Keratinocyte (primary cell): ENCODE measurements at regions not wholly inside any gene's neighbourhood (a gene's known extent, or its start where the extent isn't known, plus 50 kb on each side); places are given as distances from the start of the nearest gene placed in this dataset.

ENCODE experiments used
- DNase-seq: peaks from one replicate; pipeline ENCODE4 v3.0.0-alpha.2; 2011; ENCODE audit warnings: low read depth, missing footprints, low spot score
- FAIRE-seq: peaks from 2 replicates; lab custom pipeline; 2011; peaks lifted over from hg19 to GRCh38; lab: Jason Lieb, UNC
- H2AFZ ChIP-seq: 2 replicates; pipeline ENCODE4 v1.6.0; 2012; ENCODE audit warnings: low read length, control low read depth, inconsistent platforms; ENCODE audit not compliant: control insufficient read depth
- H3K27ac ChIP-seq: 2 replicates; pipeline ENCODE4 v1.5.1; 2011; ENCODE audit warnings: low read length; ENCODE audit not compliant: control insufficient read depth, insufficient read depth
- H3K27me3 ChIP-seq: 3 replicates; pipeline ENCODE4 v1.6.0; 2011; ENCODE audit warnings: low read length; ENCODE audit not compliant: control insufficient read depth, insufficient read depth; ENCODE audit errors: extremely low read depth
- H3K36me3 ChIP-seq, 2 experiments: 2 replicates in 1 of 2; 3 replicates in 1 of 2; pipeline ENCODE4 v1.5.1; 2011; ENCODE audit warnings: low read length in 2 of 2, mild to moderate bottlenecking in 1 of 2; ENCODE audit not compliant: control insufficient read depth in 2 of 2, insufficient read depth in 2 of 2; ENCODE audit errors: extremely low read depth in 1 of 2
- H3K4me1 ChIP-seq: 3 replicates; pipeline ENCODE4 v1.5.1; 2011; ENCODE audit warnings: low read length; ENCODE audit not compliant: control insufficient read depth, insufficient read depth; ENCODE audit errors: extremely low read depth
- H3K4me2 ChIP-seq: 3 replicates; pipeline ENCODE4 v1.6.0; 2011; ENCODE audit warnings: low read depth, low read length; ENCODE audit not compliant: control insufficient read depth, insufficient read depth; ENCODE audit errors: extremely low read depth
- H3K4me3 ChIP-seq, 3 experiments: fragments of 200-600 bp in 1 of 3; sonication (generic) in 1 of 3; 2 replicates in 2 of 3; 3 replicates in 1 of 3; pipeline ENCODE4 v1.5.1; 2011 to 2016; ENCODE audit warnings: low read length in 3 of 3, mild to moderate bottlenecking in 3 of 3, control low read depth in 2 of 3, inconsistent platforms in 1 of 3, low read depth in 1 of 3, mixed read lengths in 1 of 3, mixed run types in 1 of 3, moderate library complexity in 1 of 3; ENCODE audit not compliant: control insufficient read depth in 2 of 3, insufficient read depth in 2 of 3; ENCODE audit errors: extremely low read depth in 1 of 3
- H3K79me2 ChIP-seq: 2 replicates; pipeline ENCODE4 v1.6.0; 2012; ENCODE audit warnings: low read length; ENCODE audit not compliant: control insufficient read depth, insufficient read depth
- H3K9ac ChIP-seq: 3 replicates; pipeline ENCODE4 v1.6.0; 2011; ENCODE audit warnings: low read length; ENCODE audit not compliant: control insufficient read depth, insufficient read depth; ENCODE audit errors: extremely low read depth
- H3K9me1 ChIP-seq: 3 replicates; pipeline ENCODE4 v1.6.0; 2011; ENCODE audit warnings: low read length; ENCODE audit not compliant: control insufficient read depth, insufficient read depth; ENCODE audit errors: extremely low read depth
- H3K9me3 ChIP-seq: 2 replicates; pipeline ENCODE4 v1.5.1; 2012; ENCODE audit warnings: low read depth, low read length; ENCODE audit not compliant: control insufficient read depth
- H4K20me1 ChIP-seq: 3 replicates; pipeline ENCODE4 v1.6.0; 2011; ENCODE audit warnings: low read length; ENCODE audit not compliant: control insufficient read depth, insufficient read depth; ENCODE audit errors: extremely low read depth
- EZH2 ChIP-seq: IDR thresholded peaks from one replicate; pipeline ENCODE4 v1.6.1; 2012; ENCODE audit warnings: inconsistent platforms, mild to moderate bottlenecking, low read length, moderate library complexity
- dilution Hi-C: fragments of 300-500 bp; cut with MboI; formaldehyde crosslinking; loops from one replicate; pipeline ENCODE4 v1.7.0; 2020; ENCODE audit warnings: low sequenced_read_pairs; ENCODE audit not compliant: extremely low pct_ligation_motif_present
- TF ChIP-seq, protein P1 (sequence below), 3 experiments: IDR thresholded peaks in 1 of 3; conservative IDR thresholded peaks in 1 of 3; optimal IDR thresholded peaks in 1 of 3; 2 replicates in 2 of 3; 3 replicates in 1 of 3; pipeline versions ENCODE3 to v1.5.1; 2011; ENCODE audit warnings: low read length in 3 of 3, mild to moderate bottlenecking in 3 of 3, moderate library complexity in 2 of 3, control low read depth in 1 of 3, inconsistent platforms in 1 of 3; ENCODE audit not compliant: insufficient read depth in 2 of 3; ENCODE audit errors: extremely low read depth in 1 of 3

DNA sequence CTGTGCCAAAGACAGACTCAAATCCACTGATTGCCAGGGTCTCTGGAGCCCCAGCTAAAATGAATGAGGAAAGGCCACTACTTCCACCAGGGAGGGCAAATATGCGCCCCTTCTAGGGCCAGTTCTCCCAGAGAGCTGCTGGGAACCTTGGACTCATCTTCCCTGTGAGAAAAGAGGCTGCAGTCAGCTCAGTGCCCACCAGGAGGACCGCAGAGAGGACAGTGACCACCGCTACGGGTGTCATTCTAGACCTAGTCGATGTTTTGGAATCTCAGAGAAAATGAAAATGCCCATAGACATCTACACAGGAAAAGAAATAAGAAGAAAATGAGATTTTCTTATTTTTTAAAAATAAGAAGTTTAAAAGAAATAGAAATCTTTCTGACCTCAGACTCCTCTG is 235.1 kb downstream of the UQCRFS1 start:
- peaks cover 16% of the 10 kb centered on the region for H3K9me3 ChIP-seq
- H3K4me2 ChIP-seq = no peak overlapping the region
- H4K20me1 ChIP-seq = no peaks in the 10 kb centered on the region
- no peaks in the 10 kb centered on the region for H3K79me2 ChIP-seq
- DNase-seq (no peak), FAIRE-seq (no peak)
- no peak overlapping the region for H3K9ac ChIP-seq
- H3K27me3 ChIP-seq = no peaks in the 10 kb centered on the region
- H3K4me3 ChIP-seq = no peak overlapping the region
- dilution Hi-C loops = no loop called here
- no peaks in the 10 kb centered on the region for H3K9me1 ChIP-seq
- no peaks in the 10 kb centered on the region for H3K4me1 ChIP-seq
- H2AFZ ChIP-seq = no peak overlapping the region
- TF ChIP-seq, protein P1, sequence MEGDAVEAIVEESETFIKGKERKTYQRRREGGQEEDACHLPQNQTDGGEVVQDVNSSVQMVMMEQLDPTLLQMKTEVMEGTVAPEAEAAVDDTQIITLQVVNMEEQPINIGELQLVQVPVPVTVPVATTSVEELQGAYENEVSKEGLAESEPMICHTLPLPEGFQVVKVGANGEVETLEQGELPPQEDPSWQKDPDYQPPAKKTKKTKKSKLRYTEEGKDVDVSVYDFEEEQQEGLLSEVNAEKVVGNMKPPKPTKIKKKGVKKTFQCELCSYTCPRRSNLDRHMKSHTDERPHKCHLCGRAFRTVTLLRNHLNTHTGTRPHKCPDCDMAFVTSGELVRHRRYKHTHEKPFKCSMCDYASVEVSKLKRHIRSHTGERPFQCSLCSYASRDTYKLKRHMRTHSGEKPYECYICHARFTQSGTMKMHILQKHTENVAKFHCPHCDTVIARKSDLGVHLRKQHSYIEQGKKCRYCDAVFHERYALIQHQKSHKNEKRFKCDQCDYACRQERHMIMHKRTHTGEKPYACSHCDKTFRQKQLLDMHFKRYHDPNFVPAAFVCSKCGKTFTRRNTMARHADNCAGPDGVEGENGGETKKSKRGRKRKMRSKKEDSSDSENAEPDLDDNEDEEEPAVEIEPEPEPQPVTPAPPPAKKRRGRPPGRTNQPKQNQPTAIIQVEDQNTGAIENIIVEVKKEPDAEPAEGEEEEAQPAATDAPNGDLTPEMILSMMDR (optimal IDR thresholded peaks at IDR 0.05 in 1 of 3, IDR thresholded peaks at IDR 0.05 in 1 of 3, conservative IDR thresholded peaks at IDR 0.05 in 1 of 3; ENCODE audit: extremely low read depth in 1 of 3, insufficient read depth in 2 of 3, low read length in 3 of 3) = no peak
- no peak for TF ChIP-seq EZH2
- no peaks in the 10 kb centered on the region for H3K36me3 ChIP-seq
- no peak overlapping the region for H3K27ac ChIP-seq

DNA sequence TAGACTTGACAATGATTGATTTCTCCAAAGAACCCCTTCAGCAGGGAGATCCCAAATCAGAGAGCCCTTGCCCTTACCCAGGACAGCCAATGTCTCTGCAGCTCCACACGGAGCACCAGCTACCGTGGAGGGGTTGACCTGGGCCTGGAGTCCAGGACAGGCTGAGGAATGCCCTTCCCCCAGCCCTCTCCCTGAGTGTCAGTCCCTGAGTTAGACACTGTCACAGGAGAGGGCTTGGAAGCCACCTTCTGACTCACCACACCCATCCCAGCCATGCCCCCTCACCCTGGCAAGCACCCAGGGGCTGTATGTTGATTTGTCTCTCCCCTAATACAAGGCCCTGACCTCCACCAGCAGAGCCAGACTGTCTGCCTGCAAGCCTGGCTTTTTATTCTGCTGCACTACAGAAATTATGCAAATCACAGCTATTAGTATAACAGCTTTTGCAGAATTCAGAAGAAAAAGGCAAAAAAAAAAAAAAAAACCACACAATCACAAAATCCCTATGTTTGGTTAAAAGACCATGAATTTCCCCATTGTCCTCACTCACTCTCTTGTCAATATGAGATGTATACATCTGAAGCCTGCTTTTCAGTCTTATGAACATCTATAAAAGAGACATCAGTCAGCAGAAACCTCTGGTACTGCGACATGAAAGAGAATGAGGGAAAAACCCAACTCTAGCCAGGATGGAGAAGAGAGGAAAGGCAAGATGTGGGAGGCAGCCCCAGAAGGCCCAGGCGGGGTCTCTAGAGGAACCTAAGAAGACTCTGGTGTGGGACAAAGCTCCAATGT is 240.7 kb downstream of the UQCRFS1 start:
- FAIRE-seq (no peak), DNase-seq (no peak)
- Histone ChIP-seq H3K4me2 (no peak overlapping the region), H2AFZ (no peak overlapping the region), H3K9me3 (peaks cover 13% of the 10 kb centered on the region), H3K27ac (no peak overlapping the region), H3K9me1 (no peaks in the 10 kb centered on the region), H3K9ac (no peak overlapping the region), H3K79me2 (no peaks in the 10 kb centered on the region), H3K36me3 (no peaks in the 10 kb centered on the region), H3K4me1 (no peaks in the 10 kb centered on the region), H3K4me3 (no peak overlapping the region), H3K27me3 (no peaks in the 10 kb centered on the region), H4K20me1 (no peaks in the 10 kb centered on the region)
- dilution Hi-C loops = no loop called here
- TF ChIP-seq, protein P1 (optimal IDR thresholded peaks at IDR 0.05 in 1 of 3, IDR thresholded peaks at IDR 0.05 in 1 of 3, conservative IDR thresholded peaks at IDR 0.05 in 1 of 3; ENCODE audit: extremely low read depth in 1 of 3, insufficient read depth in 2 of 3, low read length in 3 of 3) = no peak
- no peak for TF ChIP-seq EZH2
